PFSK-1 (cell line): ENCODE measurements at regions not wholly inside any gene's neighbourhood (a gene's known extent, or its start where the extent isn't known, plus 50 kb on each side); places are given as distances from the start of the nearest gene placed in this dataset.

Experiments
- POLR2AphosphoS5 ChIP-seq: IDR thresholded peaks from 2 replicates; pipeline ENCODE4 v1.6.1; 2012; ENCODE audit warnings: low read depth, mild to moderate bottlenecking, control low read depth, low read length, moderate library complexity
- REST ChIP-seq, 2 experiments: IDR thresholded peaks; 2 replicates each; pipeline versions ENCODE4 v1.6.1 to v1.8.0; 2011 to 2012; ENCODE audit warnings: low read depth in 2 of 2, low read length in 2 of 2, control low read depth in 1 of 2, inconsistent platforms in 1 of 2, mild to moderate bottlenecking in 1 of 2, moderate library complexity in 1 of 2; ENCODE audit not compliant: insufficient read depth in 1 of 2
- SIN3A ChIP-seq: IDR thresholded peaks from 2 replicates; pipeline ENCODE4 v1.6.1; 2012; ENCODE audit warnings: mild to moderate bottlenecking, low read length, moderate library complexity, borderline replicate concordance; ENCODE audit not compliant: insufficient read depth
- TAF1 ChIP-seq: IDR thresholded peaks from 2 replicates; pipeline ENCODE4 v1.6.1; 2012; ENCODE audit warnings: low read length, control low read depth, borderline replicate concordance; ENCODE audit not compliant: insufficient read depth

- TF ChIP-seq REST (IDR thresholded peaks at IDR 0.05; ENCODE audit: insufficient read depth in 1 of 2, low read depth in 2 of 2, low read length in 2 of 2) (no peak), TAF1 (no peak), POLR2AphosphoS5 (no peak), SIN3A (no peak)
These were observed 391.7 kb downstream of the ZEB2 start for GRCh38 chr2:144128130-144128746.
